HG03558 (cell line): ENCODE measurements at regions not wholly inside any gene's neighbourhood (a gene's known extent, or its start where the extent isn't known, plus 50 kb on each side); places are given as distances from the start of the nearest gene placed in this dataset.
"Not testable (repeated sequence)": the region's sequence is repeated elsewhere in the genome, so short reads cannot be mapped to it uniquely, and the experiment has no call there.

Source experiments
- ATAC-seq: cut with Tn5 transposase; IDR thresholded peaks from one replicate; pipeline ENCODE4 v1.9.1; 2021; ENCODE audit warnings: moderate number of reproducible peaks; ENCODE audit not compliant: unreplicated experiment; ENCODE audit errors: extremely low read depth

- ATAC-seq, result no peak
These were observed 73.3 kb downstream of the OLFM4 start for GRCh38 chr13:53101883-53102282.

- no peak for ATAC-seq
These were observed 75.5 kb downstream of the OLFM4 start for GRCh38 chr13:53104136-53104535.

DNA sequence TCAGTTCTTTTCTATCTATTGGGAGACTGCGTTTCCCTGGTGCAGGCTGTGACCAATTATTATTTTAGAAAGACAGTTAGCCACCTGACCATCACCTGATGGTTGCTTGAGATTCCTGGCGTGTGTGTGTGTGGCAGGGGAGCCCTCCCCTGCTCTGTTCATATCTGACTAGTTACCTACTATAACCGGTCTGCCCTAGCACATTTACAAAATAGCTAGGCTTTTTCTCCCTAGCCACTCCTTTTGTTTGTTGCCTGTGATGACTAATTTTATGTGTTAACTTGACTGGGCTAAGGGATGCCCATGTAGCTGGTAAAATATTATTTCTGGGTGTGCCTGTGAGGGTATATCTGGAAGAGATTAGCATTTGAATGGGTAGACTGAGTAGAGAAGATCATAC is 76.9 kb downstream of the OLFM4 start:
- no peak for ATAC-seq

- no peak for ATAC-seq
These were observed 77.3 kb downstream of the OLFM4 start for GRCh38 chr13:53105890-53106289.

GRCh38 chr13:53110181-53110580 is 81.6 kb downstream of the OLFM4 start:
- no peak for ATAC-seq

GRCh38 chr13:53110614-53111013 is 82.0 kb downstream of the OLFM4 start:
- ATAC-seq, result no peak

DNA sequence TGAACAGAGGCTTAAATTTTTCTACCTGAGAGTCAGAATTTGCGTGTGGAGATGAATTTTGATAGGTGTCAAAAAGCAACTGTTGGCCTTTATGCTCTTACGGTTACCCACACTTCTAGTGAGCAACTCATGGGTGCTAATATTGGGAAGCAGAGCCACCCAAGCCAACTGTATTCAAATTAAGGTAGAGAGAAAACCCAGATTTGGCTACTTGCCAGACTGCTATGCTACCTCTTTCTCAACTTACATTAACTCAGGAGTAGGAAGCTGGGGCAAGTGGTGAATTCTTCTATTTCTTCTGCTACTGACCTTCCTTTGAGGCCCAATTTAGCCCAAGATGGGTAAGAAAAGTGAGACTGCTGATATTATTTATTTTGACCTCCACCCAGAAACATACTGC is 83.9 kb downstream of the OLFM4 start:
- no peak for ATAC-seq

DNA sequence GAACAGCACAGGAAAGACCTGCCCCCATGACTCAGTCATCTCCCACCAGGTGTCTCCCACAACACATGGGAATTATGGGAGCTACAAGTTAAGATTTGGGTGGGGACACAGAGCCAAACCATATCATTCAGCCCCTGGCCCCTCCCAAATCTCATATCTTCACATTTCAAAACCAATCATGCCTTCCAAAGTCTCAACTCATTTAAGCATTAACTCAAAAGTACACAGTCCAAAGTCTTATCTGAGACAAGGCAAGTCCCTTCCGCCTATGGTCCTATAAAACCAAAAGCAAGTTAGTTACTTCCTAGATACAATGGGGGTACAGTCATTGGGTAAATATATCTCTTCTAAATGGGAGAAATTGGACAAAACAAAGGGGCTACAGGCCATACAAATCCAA is 88.4 kb downstream of the OLFM4 start:
- ATAC-seq, result not testable (repeated sequence)

- ATAC-seq, result no peak
These were observed 92.6 kb downstream of the OLFM4 start for GRCh38 chr13:53121131-53121773.

GRCh38 chr13:53121919-53122318 is 93.3 kb downstream of the OLFM4 start:
- no peak for ATAC-seq

DNA sequence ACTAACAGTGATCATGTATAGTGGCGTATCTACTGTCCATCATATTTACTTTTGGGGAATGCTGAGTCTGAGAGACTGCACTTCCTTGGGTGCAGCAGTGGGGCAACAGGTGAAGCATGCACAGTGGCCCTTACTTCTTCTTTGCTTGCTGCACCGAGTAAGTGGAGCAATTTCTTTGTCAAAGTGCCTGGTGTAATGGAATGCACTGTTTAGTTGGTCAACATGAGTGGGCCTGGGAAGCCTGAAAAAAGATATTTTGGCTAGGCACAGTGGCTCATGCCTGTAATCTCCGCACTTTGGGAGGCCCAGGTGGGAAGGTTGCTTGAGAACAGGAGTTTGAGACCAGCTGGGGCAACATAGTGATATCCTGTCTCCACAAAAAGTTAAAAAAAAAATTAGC is 94.9 kb downstream of the OLFM4 start:
- ATAC-seq, result no peak

DNA sequence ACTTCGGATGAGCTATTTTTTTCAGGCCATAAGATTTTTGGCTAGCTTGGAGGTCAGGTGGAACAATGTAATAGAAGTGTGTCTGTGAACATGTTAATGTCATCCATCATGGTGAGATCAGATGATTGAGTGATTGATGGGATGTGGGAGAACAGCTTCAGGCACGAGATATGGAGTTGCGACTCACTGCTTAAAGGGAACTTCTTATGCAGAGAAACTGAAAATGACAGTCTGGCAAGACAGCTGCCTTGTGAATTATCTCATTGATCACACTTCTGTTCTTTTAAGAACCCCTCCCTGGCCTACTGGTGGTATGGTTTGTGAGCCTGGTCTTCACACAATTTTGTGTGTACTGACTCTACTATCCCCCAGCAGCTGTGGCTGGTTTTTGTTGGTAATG is 96.0 kb downstream of the OLFM4 start:
- ATAC-seq, result no peak

- ATAC-seq, result no peak
These were observed 98.2 kb downstream of the OLFM4 start for GRCh38 chr13:53126841-53127245.

- ATAC-seq, result no peak
These were observed 98.8 kb downstream of the OLFM4 start for GRCh38 chr13:53127373-53127772.

GRCh38 chr13:53129864-53130393 is 101.3 kb downstream of the OLFM4 start:
- ATAC-seq, result no peak

DNA sequence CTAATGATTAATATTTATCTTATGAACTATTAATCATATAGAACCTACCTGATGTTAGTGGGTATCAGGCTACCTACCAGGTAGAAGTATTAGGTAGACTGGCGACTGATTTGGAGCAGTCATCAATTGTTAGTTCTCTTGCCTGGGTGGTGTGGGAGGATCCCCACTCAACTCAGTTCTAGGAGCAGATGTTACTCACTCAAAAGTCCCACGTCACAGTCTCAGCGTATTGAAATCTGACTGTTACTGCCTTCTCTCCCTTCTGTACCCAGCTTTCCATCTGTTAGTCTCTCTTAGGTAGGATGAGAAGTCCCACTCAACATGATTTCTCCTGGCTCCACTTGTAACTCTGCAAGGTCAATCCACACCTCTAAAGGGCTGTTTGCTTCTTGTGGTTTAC is 102.7 kb downstream of the OLFM4 start:
- no peak for ATAC-seq

GRCh38 chr13:53135301-53135700 is 106.7 kb downstream of the OLFM4 start:
- ATAC-seq, result no peak

- ATAC-seq, result no peak
These were observed 108.1 kb downstream of the OLFM4 start for GRCh38 chr13:53136554-53137215.

GRCh38 chr13:53137779-53138178 is 109.2 kb downstream of the OLFM4 start:
- ATAC-seq, result no peak

- ATAC-seq, result no peak
These were observed 109.9 kb downstream of the OLFM4 start for GRCh38 chr13:53138376-53139036.

DNA sequence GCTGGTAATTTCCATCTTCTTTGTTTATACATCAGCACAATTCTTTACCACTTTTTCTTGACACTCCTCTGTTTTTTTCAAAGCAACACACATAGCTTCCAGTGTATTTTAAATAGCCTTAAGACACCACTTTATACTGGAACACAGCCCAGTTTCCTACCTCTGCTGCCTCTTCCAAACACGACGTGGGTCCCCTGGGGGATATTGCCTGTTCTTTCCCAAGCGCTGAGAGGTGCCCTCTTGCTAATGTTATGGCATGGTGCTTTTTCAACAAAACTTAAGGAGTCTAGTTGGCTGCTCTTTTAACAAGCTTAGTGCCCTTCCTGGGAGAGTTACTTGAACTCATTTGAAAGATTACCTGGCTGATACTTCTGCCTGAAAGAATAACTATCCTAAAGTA is 112.7 kb downstream of the OLFM4 start:
- no peak for ATAC-seq
